VCaP (cell line): ENCODE measurements at regions not wholly inside any gene's neighbourhood (a gene's known extent, or its start where the extent isn't known, plus 50 kb on each side); places are given as distances from the start of the nearest gene placed in this dataset.

Source experiments
- H3K27ac ChIP-seq: fragments of 450-650 bp; 2 replicates; pipeline ENCODE4 v1.5.1; 2017
- CTCF ChIP-seq: fragments of 450-650 bp; conservative IDR thresholded peaks from 2 replicates; pipeline ENCODE4 v1.5.1; 2017; ENCODE audit warnings: mild to moderate bottlenecking, moderate library complexity

- TF ChIP-seq CTCF = no peak
Measured at GRCh38 chr16:85196976-85197375, 84.7 kb upstream of the CIBAR2 start.

GRCh38 chr16:85197611-85198566 is 85.6 kb upstream of the CIBAR2 start:
- H3K27ac ChIP-seq = no peak overlapping the region
- no peak for TF ChIP-seq CTCF

More at GRCh38 chr16:85196976-85197375, 84.7 kb upstream of the CIBAR2 start:
- no peak overlapping the region for H3K27ac ChIP-seq

- H3K27ac ChIP-seq = no peak overlapping the region
- TF ChIP-seq CTCF = no peak
Measured at GRCh38 chr16:85199069-85199725, 86.9 kb upstream of the CIBAR2 start.

GRCh38 chr16:85199880-85200279 is 87.6 kb upstream of the CIBAR2 start:
- H3K27ac ChIP-seq = no peak overlapping the region
- no peak for TF ChIP-seq CTCF

- no peak for TF ChIP-seq CTCF
- no peak overlapping the region for H3K27ac ChIP-seq
Measured at GRCh38 chr16:85200471-85201278, 88.4 kb upstream of the CIBAR2 start.

GRCh38 chr16:85201574-85201973 is 89.3 kb upstream of the CIBAR2 start:
- H3K27ac ChIP-seq = no peak overlapping the region
- no peak for TF ChIP-seq CTCF
